Testis (tissue), 2 donors: ENCODE measurements at regions not wholly inside any gene's neighbourhood (a gene's known extent, or its start where the extent isn't known, plus 50 kb on each side); places are given as distances from the start of the nearest gene placed in this dataset.

Source experiments
- DNase-seq: peaks from one replicate; pipeline ENCODE4 v3.0.0-alpha.2; 2019
- H3K27ac ChIP-seq, 2 donors: fragments of 200-600 bp; sonication (generic); one replicate each; pipeline ENCODE4 v1.5.1; 2019
- H3K27me3 ChIP-seq: fragments of 200-600 bp; sonication (generic); one replicate; pipeline ENCODE4 v1.5.1; 2019
- H3K36me3 ChIP-seq: fragments of 200-600 bp; sonication (generic); one replicate; pipeline ENCODE4 v1.5.1; 2017; ENCODE audit warnings: low read depth; ENCODE audit errors: missing control alignments
- H3K4me1 ChIP-seq: fragments of 200-600 bp; sonication (generic); one replicate; pipeline ENCODE4 v1.5.1; 2019
- H3K4me3 ChIP-seq, 2 donors: fragments of 200-600 bp; sonication (generic); one replicate each; pipeline ENCODE4 v1.5.1; 2017 to 2019
- H3K9me3 ChIP-seq: fragments of 200-600 bp; sonication (generic); one replicate; pipeline ENCODE4 v1.5.1; 2017
- POLR2A ChIP-seq: fragments of 450-650 bp; IDR thresholded peaks from one replicate; pipeline ENCODE4 v1.6.1; 2017; ENCODE audit warnings: antibody characterized with exemption, mild to moderate bottlenecking, moderate library complexity
- WGBS, 2 donors: methylation state at CpG; one replicate each; pipeline ENCODE4 v1.1.5; 2018; 5-methylcytosine and 5-hydroxymethylcytosine counted together
- intact Hi-C: fragments of 100-400 bp; cut with DNase I; formaldehyde crosslinking; loops from one replicate; pipeline ENCODE4 v1.15.1; 2023; ENCODE audit warnings: low total_unique reads
- TF ChIP-seq, protein P1 (sequence below), 3 experiments: fragments of 450-650 bp in 2 of 3; fragments of 200-600 bp in 1 of 3; sonication (generic) in 1 of 3; IDR thresholded peaks; one replicate each; pipeline ENCODE4 v1.5.1; 2016 to 2019; ENCODE audit warnings: antibody characterized with exemption in 3 of 3, mild to moderate bottlenecking in 2 of 3, moderate library complexity in 1 of 3

GRCh38 chr4:135282676-135283075 lies 1081.1 kb upstream of the PABPC4L start:
- H3K36me3 ChIP-seq = no peaks in the 10 kb centered on the region
- intact Hi-C loops = no loop called here
- WGBS, 2 donors = 83 to 96% methylated on average over 1 of the region's 1 CpG
- H3K4me1 ChIP-seq = no peaks in the 10 kb centered on the region
- no peaks in the 10 kb centered on the region for H3K27me3 ChIP-seq
- no peaks in the 10 kb centered on the region for H3K9me3 ChIP-seq
- no peak for TF ChIP-seq POLR2A
- TF ChIP-seq, protein P1, sequence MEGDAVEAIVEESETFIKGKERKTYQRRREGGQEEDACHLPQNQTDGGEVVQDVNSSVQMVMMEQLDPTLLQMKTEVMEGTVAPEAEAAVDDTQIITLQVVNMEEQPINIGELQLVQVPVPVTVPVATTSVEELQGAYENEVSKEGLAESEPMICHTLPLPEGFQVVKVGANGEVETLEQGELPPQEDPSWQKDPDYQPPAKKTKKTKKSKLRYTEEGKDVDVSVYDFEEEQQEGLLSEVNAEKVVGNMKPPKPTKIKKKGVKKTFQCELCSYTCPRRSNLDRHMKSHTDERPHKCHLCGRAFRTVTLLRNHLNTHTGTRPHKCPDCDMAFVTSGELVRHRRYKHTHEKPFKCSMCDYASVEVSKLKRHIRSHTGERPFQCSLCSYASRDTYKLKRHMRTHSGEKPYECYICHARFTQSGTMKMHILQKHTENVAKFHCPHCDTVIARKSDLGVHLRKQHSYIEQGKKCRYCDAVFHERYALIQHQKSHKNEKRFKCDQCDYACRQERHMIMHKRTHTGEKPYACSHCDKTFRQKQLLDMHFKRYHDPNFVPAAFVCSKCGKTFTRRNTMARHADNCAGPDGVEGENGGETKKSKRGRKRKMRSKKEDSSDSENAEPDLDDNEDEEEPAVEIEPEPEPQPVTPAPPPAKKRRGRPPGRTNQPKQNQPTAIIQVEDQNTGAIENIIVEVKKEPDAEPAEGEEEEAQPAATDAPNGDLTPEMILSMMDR (IDR thresholded peaks at IDR 0.05) = no peak
- no peak for DNase-seq
- H3K27ac ChIP-seq = no peak overlapping the region
- H3K4me3 ChIP-seq = no peak overlapping the region

- intact Hi-C loops = no loop called here
- H3K36me3 ChIP-seq = no peaks in the 10 kb centered on the region
- H3K27me3 ChIP-seq = no peaks in the 10 kb centered on the region
- H3K4me3 ChIP-seq = no peak overlapping the region
- DNase-seq = no peak
- 90 to 91% methylated on average over 3 of the region's 3 CpGs for WGBS, 2 donors
- no peak overlapping the region for H3K27ac ChIP-seq
- no peaks in the 10 kb centered on the region for H3K4me1 ChIP-seq
- H3K9me3 ChIP-seq = no peaks in the 10 kb centered on the region
- TF ChIP-seq, protein P1 (IDR thresholded peaks at IDR 0.05) = no peak
- no peak for TF ChIP-seq POLR2A
Observed at GRCh38 chr4:135281230-135281629, 1079.6 kb upstream of the PABPC4L start.

- H3K27me3 ChIP-seq = no peaks in the 10 kb centered on the region
- intact Hi-C loops = no loop called here
- 78 to 81% methylated on average over 2 of the region's 2 CpGs for WGBS, 2 donors
- no peak overlapping the region for H3K27ac ChIP-seq
- no peaks in the 10 kb centered on the region for H3K9me3 ChIP-seq
- DNase-seq = no peak
- H3K4me1 ChIP-seq = no peaks in the 10 kb centered on the region
- no peaks in the 10 kb centered on the region for H3K36me3 ChIP-seq
- TF ChIP-seq, protein P1 (IDR thresholded peaks at IDR 0.05) = no peak
- no peak for TF ChIP-seq POLR2A
- no peak overlapping the region for H3K4me3 ChIP-seq
Observed at GRCh38 chr4:135277980-135278315, 1076.4 kb upstream of the PABPC4L start.

DNA sequence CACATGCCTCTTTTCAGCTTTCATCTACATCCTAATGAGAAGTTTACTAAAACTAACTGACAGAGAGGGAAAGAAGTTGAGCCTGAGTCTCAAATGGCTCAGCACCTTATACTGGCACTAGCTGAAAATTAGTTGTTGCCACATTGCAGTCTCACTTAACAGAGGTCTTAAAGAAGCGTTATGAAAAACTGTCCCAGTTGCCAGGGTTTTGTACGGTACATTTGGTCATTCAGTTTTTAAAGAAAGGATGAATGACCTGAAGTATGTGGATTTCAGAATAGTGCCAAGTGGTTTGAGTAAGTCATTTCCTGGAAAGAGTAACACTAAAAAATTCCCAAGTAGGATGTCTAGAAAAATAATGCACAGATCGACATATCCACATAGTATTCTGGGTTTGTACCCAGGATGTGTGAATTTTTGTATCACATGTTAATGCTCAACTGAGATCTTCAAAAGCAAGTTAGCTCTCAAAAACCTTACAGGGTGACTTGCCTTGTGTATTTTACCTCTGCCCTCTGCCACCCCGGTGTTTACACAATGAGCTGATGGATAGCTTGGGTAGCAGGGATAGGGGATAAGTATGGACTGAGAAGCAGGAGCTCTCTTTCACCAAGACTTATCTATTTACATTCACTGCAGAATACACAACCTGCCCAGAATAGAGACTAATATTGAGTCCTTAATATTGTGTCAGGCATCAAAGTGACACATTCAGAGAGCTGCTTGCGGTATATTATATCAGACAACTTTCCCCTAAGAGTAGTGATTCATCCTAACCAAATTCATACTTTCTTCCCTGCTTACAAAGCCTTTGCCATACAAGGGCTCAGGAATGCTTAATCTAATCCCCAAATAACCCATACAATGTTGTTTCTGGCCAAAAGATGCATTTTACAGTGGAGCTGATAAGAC lies 1075.7 kb upstream of the PABPC4L start:
- no peak for DNase-seq
- intact Hi-C loops = no loop called here
- no peaks in the 10 kb centered on the region for H3K36me3 ChIP-seq
- 77 to 84% methylated on average over 5 of the region's 5 CpGs for WGBS, 2 donors
- H3K4me3 ChIP-seq = no peak overlapping the region
- H3K9me3 ChIP-seq = no peaks in the 10 kb centered on the region
- H3K27me3 ChIP-seq = no peaks in the 10 kb centered on the region
- no peaks in the 10 kb centered on the region for H3K4me1 ChIP-seq
- TF ChIP-seq, protein P1 (IDR thresholded peaks at IDR 0.05) = no peak
- no peak for TF ChIP-seq POLR2A
- H3K27ac ChIP-seq = no peak overlapping the region

GRCh38 chr4:135274416-135274815 lies 1072.8 kb upstream of the PABPC4L start:
- 58 to 77% methylated on average over 1 of the region's 1 CpG for WGBS, 2 donors
- Histone ChIP-seq H3K27ac (no peak overlapping the region), H3K27me3 (no peaks in the 10 kb centered on the region), H3K4me1 (no peaks in the 10 kb centered on the region), H3K36me3 (no peaks in the 10 kb centered on the region), H3K4me3 (no peak overlapping the region), H3K9me3 (no peaks in the 10 kb centered on the region)
- intact Hi-C loops = no loop called here
- TF ChIP-seq, protein P1 (IDR thresholded peaks at IDR 0.05) = no peak
- TF ChIP-seq POLR2A = no peak
- DNase-seq = no peak
